C1 segment of cervical spinal cord (tissue), 14 donors: ENCODE measurements at regions not wholly inside any gene's neighbourhood (a gene's known extent, or its start where the extent isn't known, plus 50 kb on each side); places are given as distances from the start of the nearest gene placed in this dataset.

Experiments used
- DNase-seq, 14 donors: peaks; one replicate each; lab custom pipeline; 2025; lab: John Stamatoyannopoulos, UW

DNA sequence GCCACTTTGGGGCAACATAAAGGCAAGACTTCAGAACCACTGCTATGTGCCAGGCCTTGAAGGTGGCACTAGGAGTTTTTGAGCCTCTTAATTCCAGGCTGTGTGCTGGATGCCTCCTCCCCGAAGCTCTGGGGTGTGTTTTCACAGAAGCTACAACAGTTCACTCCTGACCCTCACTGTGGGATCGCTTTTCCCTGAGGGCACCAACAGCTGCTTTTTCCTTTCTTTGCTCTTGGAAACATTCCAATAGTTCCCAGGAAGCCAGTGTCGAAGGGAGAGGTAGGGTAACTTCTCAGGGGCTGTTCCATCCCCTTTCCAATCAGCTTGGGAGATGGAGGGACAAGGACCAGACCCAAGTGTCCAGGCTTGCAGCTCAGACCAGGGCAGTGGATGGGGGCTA, 153.4 kb downstream of the C1orf94 start:
- DNase-seq = no peak

DNA sequence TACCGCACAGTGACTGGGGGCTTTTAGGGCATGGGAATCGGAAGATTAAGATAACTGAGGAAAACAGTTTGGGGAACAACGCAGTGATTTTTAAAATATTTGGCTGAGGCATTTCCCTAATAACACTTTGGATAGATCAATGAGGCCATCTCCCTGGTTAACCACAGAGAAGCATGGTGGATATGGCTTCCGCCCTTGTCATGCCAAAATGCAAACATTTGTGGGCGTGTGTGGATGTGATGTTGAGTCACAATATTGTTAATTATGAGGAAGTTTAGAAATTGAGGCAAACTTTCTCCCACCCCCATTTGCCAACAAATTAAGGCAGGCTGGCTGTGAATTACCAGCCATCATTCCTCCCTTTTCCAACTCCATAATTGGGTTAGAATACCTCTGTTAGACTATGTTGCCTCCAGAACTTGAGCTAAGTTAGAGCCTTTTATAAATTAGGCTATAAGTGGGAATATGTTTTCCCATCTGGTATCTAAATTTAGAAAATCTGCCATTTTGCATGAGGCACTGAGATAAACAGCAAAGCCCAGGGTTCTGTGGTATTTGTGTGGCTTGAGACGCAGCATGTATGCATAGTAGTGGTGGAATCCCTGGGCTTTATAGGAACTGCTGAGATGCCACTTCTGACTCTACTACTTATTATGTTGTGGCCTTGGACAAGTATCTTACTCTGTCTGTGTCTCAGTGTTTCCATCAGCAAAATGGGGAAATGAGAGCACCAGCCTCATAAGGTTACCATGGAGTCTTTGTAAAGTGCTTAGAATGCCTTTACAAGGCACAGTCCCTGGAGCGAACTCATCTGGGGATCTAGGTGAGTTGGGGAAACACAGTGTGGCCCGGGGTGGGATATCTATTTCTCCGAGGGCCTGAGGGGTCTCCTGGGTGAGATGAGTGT, 154.6 kb downstream of the C1orf94 start:
- no peak for DNase-seq

- no peak for DNase-seq
These were observed 156.3 kb downstream of the C1orf94 start for GRCh38 chr1:34332996-34333395.

DNA sequence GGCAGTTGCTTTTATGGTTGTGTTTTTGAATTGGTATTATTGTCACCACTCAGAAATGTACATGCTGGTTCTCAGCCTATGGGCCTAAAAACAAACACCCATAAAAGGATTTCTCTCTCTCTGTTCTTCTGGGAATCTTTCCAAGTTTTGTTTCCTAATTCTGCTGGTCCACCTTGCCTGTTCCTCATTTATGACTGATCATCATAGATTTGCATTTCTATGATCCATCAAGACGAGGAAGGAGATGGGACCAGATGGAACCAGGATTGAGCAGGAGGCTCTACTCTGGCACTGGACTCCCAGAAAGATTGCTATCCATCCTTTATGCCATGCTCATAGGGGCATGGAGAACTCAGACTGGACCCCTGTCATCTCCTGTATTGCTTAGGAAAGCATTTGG, 162.2 kb downstream of the C1orf94 start:
- no peak for DNase-seq

GRCh38 chr1:34341896-34342295, 165.2 kb downstream of the C1orf94 start:
- no peak for DNase-seq

DNA sequence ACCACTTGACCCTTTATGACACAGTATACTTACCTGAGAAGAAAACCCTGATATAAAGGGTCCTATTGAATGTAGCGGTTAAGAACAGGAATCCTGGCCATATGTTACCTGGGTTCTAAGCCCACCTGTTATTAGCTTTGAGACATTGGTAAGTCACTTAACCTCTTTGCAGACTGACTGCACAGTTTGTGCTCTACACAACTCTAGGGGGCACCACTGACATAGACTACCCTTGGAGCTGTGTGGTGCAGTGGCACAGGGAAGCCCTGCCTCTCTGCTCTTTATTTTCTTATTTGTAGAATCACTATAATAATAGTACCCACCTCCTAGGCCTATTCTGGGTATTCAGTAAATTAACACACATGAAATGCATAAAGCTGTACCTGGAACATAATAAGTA, 165.6 kb downstream of the C1orf94 start:
- no peak for DNase-seq

- DNase-seq = no peak
These were observed 169.4 kb downstream of the C1orf94 start for GRCh38 chr1:34346128-34346527.

DNA sequence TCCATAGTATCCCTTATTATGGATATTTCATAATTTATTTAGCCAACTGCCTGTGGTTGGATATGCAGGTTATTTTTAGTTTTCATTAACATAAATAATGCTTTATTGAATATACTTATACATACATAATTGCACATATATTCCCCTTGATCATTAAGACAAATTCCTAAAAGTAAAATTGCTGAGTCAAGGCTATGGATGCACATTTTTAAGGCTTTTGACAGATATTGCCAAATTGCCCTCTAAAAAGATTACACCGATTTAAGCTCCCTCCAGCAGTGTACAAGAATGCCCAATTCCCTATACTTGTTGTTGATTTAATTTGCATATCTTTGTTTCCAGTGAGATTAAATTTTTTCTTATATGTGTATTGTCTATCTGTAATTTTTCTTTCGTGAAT, 176.7 kb downstream of the C1orf94 start:
- DNase-seq = no peak

GRCh38 chr1:34354367-34354766, 177.7 kb downstream of the C1orf94 start:
- no peak for DNase-seq

DNA sequence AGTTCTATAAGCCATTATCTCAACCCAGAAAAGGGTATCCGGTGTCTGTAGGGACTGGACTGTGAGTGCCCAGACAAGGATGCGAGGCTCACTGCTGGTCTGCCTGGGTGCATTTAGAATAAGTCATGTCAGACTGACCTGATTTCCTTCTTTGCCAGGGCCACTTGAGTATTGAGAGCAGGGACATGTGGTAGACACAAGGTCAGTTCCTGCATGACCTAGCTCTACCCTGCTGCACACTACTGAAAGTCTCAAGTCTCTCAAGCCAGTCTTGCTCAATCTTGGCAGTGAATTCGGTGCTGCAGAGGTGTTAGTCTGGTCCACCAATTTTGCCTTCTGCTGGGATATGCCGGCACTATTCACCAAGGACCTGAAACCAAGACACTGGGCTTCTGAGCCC, 180.1 kb downstream of the C1orf94 start:
- DNase-seq = no peak

- no peak for DNase-seq
These were observed 181.9 kb downstream of the C1orf94 start for GRCh38 chr1:34358636-34359035.

DNA sequence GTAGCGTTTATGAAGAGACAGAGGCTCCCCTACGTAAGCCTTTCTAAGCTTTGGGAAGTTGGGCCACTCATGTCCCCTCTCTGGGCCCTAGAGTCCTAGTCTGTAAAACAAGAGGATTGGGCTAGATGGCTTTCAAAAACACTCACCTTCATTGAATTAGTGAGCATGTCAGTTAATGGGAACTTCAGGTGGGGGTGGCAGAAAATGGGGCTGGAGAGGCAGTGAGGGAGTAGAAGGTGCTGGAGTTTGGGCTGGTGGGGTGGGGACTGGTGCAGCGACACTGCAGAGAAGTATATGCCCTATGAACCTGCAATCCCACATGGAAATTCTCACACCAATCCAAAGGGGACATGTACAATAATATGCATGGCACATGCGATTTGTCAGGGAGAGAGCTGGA, 182.7 kb downstream of the C1orf94 start:
- DNase-seq = no peak

DNA sequence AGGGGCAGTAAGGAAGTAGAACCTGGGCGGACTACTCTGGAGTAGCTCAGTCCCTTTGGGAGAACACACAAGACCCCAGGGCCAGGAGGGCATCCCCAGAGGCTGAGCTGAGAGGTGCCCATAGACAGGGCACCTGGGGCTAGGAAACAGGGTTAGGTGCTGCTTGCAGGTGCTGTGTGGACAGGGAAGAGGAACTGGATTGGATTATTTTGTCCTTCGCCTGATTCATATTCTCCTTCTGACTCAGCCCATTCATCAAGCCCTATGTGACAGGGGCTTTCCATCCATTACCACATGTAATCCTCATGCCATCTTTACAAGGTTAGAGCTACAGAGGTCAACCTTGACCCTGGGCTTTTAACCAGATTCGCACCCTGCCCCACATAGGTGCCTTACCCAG, 183.9 kb downstream of the C1orf94 start:
- no peak for DNase-seq

- no peak for DNase-seq
These were observed 184.4 kb downstream of the C1orf94 start for GRCh38 chr1:34361121-34361520.

DNA sequence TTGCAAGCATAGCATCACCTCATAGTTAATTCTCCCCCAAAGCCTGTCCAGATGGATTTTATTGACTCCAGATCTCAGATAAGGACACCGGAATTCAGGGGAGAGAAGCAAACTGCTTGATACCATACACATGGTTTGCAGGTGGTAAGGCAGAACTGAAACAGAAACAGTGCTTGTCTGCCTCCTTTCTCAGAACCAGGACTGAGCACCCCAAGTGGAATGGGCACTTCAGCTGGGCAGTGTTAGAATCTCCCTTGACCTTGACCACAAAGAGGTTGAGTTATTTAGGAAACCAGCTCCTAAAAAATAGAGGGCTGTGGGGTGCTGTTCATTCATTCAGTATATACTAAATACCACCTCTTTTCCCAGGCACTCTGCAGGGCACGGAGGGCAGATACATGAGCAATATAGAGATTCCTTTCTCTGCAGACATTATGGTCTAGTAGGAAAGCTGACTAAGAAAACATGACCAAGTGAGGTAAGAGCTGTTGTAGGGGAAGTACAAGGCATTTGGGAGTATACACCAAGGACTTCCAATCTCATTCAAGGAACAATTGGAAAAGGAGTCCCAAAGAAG, 185.2 kb downstream of the C1orf94 start:
- DNase-seq = no peak

DNA sequence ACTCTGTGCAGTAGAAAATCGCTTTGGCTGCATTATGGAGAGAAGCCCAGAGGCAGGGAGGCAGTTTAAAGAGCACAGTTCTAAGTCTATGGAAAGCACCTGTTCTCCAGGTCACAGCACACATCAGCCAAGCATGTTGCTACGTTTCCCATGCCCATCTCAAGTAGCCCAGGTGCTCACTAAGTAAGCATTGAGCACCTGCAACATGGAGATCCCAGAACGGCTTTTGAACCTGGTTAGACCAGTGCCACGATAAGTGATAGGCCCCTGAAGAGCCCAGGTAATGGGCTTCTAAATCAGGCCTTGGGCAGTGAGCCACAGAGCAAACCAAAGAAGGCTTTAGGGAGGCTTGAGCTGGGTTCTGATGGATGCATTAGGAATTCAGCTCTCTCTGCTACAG, 186.2 kb downstream of the C1orf94 start:
- DNase-seq = no peak

DNA sequence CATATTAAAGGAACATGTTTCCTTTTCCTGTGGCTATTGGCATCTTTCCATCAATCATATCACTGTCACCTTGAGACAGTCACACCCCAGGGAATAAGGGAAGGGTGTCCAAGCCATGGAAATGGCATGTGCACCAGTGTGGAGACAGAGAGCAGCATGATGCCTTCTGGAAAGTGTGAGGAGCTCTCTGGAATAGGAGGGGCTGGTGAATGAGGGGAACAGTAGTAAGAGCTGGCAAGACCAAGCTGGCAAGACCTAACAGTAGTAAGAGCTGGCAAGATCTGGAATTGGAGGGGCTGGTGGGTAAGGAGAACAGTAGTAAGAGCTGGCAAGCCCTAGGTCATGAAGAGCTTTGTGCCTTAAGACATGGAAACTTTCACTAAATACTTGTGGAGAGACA, 186.7 kb downstream of the C1orf94 start:
- DNase-seq = no peak

GRCh38 chr1:34363915-34364314, 187.2 kb downstream of the C1orf94 start:
- no peak for DNase-seq

GRCh38 chr1:34364376-34364775, 187.7 kb downstream of the C1orf94 start:
- DNase-seq = no peak

GRCh38 chr1:34365295-34365694, 188.6 kb downstream of the C1orf94 start:
- DNase-seq = no peak

- DNase-seq = no peak
These were observed 190.3 kb downstream of the C1orf94 start for GRCh38 chr1:34366875-34367624.

DNA sequence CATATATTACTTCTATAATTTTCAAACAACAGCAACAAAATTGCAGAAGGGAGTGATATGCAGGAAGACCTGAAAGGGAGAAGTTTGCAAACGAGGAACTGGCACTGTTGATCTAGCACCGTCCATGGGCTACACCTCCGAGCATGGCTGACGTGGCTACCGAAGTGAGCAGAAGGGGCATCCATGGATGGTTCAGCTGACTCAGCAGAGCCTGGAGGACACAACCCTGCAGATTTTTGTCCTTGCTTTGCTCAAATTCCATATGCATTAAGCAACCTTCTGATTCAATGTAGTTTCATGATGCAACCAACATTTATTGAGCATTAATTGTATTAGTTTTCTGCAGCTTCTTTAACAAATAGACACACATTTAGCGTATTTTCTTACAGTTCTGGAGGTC, 191.2 kb downstream of the C1orf94 start:
- DNase-seq = no peak
